Erythroblast (primary cell): ENCODE measurements at regions not wholly inside any gene's neighbourhood (a gene's known extent, or its start where the extent isn't known, plus 50 kb on each side); places are given as distances from the start of the nearest gene placed in this dataset.

Source experiments
- GATA1 ChIP-seq: IDR thresholded peaks from 2 replicates; pipeline ENCODE4 v1.6.1; 2011; ENCODE audit warnings: low read depth, mild to moderate bottlenecking, control low read depth, low read length, moderate library complexity
- POLR2A ChIP-seq: IDR thresholded peaks from 2 replicates; pipeline ENCODE4 v1.6.1; 2011; ENCODE audit warnings: mild to moderate bottlenecking, low read length

DNA sequence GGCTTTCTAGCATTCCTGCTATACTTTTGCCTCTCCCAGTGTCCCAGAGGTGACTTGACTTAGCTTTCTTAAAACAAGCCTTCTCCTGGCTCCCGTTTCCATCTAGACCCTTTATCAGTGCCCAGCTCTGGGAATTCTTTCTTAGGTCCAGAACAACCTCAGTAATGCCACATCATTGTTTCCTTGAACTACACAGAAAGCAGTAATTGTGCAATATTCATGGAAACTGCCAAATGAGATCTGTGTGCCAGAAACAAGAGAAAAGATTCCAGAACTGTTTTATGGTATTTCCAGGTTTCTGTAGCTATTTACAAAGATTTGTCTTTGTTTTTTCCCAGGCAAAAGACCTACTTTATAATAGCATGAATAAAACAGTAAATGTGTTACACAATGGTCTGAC lies 391.3 kb downstream of the SLCO4C1 start:
- TF ChIP-seq POLR2A (no peak), GATA1 (no peak)
